Testis (tissue), 2 donors: ENCODE measurements at regions not wholly inside any gene's neighbourhood (a gene's known extent, or its start where the extent isn't known, plus 50 kb on each side); places are given as distances from the start of the nearest gene placed in this dataset.
"Not testable (repeated sequence)": the region's sequence is repeated elsewhere in the genome, so short reads cannot be mapped to it uniquely, and the experiment has no call there.

Source experiments
- DNase-seq: peaks from one replicate; pipeline ENCODE4 v3.0.0-alpha.2; 2019
- H3K27ac ChIP-seq, 2 donors: fragments of 200-600 bp; sonication (generic); one replicate each; pipeline ENCODE4 v1.5.1; 2019
- H3K27me3 ChIP-seq: fragments of 200-600 bp; sonication (generic); one replicate; pipeline ENCODE4 v1.5.1; 2019
- H3K36me3 ChIP-seq: fragments of 200-600 bp; sonication (generic); one replicate; pipeline ENCODE4 v1.5.1; 2017; ENCODE audit warnings: low read depth; ENCODE audit errors: missing control alignments
- H3K4me1 ChIP-seq: fragments of 200-600 bp; sonication (generic); one replicate; pipeline ENCODE4 v1.5.1; 2019
- H3K4me3 ChIP-seq, 2 donors: fragments of 200-600 bp; sonication (generic); one replicate each; pipeline ENCODE4 v1.5.1; 2017 to 2019
- H3K9me3 ChIP-seq: fragments of 200-600 bp; sonication (generic); one replicate; pipeline ENCODE4 v1.5.1; 2017
- POLR2A ChIP-seq: fragments of 450-650 bp; IDR thresholded peaks from one replicate; pipeline ENCODE4 v1.6.1; 2017; ENCODE audit warnings: antibody characterized with exemption, mild to moderate bottlenecking, moderate library complexity
- WGBS, 2 donors: methylation state at CpG; one replicate each; pipeline ENCODE4 v1.1.5; 2018; 5-methylcytosine and 5-hydroxymethylcytosine counted together
- intact Hi-C: fragments of 100-400 bp; cut with DNase I; formaldehyde crosslinking; loops from one replicate; pipeline ENCODE4 v1.15.1; 2023; ENCODE audit warnings: low total_unique reads
- TF ChIP-seq, protein P1 (sequence below), 3 experiments: fragments of 450-650 bp in 2 of 3; fragments of 200-600 bp in 1 of 3; sonication (generic) in 1 of 3; IDR thresholded peaks; one replicate each; pipeline ENCODE4 v1.5.1; 2016 to 2019; ENCODE audit warnings: antibody characterized with exemption in 3 of 3, mild to moderate bottlenecking in 2 of 3, moderate library complexity in 1 of 3

DNA sequence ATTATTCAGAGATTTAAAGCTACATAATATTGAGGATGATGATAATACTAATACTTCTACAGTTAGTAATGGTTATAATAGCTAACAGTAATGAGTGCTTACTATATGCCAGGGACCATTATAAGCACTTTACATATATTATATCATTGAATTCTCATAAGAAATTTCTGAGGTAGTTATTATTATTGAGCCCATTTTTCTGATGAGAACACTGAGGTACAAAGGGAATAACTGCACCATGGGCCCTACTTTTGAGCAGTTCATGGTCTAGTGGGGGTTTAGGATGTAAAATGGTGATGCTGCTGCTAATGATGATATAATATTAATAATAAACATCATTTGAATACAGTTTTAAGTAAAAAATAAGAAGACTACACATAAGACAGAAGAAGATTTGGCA lies 64.2 kb upstream of the SPDL1 start:
- DNase-seq, result no peak
- no peak for TF ChIP-seq POLR2A
- TF ChIP-seq, protein P1, sequence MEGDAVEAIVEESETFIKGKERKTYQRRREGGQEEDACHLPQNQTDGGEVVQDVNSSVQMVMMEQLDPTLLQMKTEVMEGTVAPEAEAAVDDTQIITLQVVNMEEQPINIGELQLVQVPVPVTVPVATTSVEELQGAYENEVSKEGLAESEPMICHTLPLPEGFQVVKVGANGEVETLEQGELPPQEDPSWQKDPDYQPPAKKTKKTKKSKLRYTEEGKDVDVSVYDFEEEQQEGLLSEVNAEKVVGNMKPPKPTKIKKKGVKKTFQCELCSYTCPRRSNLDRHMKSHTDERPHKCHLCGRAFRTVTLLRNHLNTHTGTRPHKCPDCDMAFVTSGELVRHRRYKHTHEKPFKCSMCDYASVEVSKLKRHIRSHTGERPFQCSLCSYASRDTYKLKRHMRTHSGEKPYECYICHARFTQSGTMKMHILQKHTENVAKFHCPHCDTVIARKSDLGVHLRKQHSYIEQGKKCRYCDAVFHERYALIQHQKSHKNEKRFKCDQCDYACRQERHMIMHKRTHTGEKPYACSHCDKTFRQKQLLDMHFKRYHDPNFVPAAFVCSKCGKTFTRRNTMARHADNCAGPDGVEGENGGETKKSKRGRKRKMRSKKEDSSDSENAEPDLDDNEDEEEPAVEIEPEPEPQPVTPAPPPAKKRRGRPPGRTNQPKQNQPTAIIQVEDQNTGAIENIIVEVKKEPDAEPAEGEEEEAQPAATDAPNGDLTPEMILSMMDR (IDR thresholded peaks at IDR 0.05), result no peak
- Histone ChIP-seq H3K4me3 (no peak overlapping the region), H3K9me3 (no peaks in the 10 kb centered on the region), H3K36me3 (no peaks in the 10 kb centered on the region), H3K4me1 (no peaks in the 10 kb centered on the region), H3K27ac (no peak overlapping the region), H3K27me3 (no peaks in the 10 kb centered on the region)
- intact Hi-C loops, result no loop called here

DNA sequence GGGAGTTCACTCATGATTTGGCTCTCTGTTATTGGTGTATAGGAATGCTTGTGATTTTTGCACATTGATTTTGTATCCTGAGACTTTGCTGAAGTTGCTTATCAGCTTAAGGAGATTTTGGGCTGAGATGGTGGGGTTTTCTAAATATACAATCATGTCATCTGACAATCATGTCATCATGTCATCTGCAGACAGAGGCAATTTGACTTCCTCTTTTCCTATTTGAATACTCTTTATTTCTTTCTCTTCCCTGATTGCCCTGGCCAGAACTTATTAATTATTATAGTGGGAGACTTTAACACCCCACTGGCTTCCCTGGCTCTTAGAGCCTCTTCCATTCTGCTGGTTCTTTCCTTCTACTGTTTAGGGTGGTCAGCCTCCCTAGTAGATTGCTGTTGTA lies 64.8 kb upstream of the SPDL1 start:
- not testable (repeated sequence) for H3K4me3 ChIP-seq, H3K36me3 ChIP-seq

DNA sequence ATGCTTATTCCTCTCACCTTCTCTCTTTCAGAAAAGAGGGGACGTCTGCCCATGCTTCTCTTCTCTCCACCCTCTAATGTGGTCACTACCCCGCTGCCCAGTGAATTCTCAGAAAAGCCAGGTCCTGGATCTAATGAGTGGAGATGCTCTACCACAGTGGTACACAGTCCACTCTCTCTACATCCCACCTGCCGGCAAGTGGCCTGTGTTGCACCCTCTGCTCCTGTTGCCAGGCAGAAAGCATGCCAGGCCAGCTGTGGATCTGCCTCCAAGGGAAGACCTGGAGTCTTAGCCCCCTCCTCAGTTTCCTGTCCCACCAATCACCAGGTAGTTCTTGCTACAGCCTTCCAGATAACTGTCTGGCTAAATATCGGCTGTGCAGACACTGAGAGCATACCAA lies 71.2 kb upstream of the SPDL1 start:
- Histone ChIP-seq H3K27me3 (no peaks in the 10 kb centered on the region), H3K4me3 (no peak overlapping the region), H3K27ac (no peak overlapping the region), H3K36me3 (no peaks in the 10 kb centered on the region), H3K9me3 (no peaks in the 10 kb centered on the region), H3K4me1 (no peaks in the 10 kb centered on the region)
- TF ChIP-seq, protein P1 (IDR thresholded peaks at IDR 0.05), result no peak
- no peak for TF ChIP-seq POLR2A
- intact Hi-C loops, result no loop called here
- 83 to 88% methylated on average over 3 to 4 of the region's 4 CpGs for WGBS, 2 donors
- no peak for DNase-seq

More for the DNA sequence above, 64.8 kb upstream of the SPDL1 start:
- H3K27me3 ChIP-seq, intact Hi-C loops, H3K9me3 ChIP-seq, DNase-seq, H3K27ac ChIP-seq, H3K4me1 ChIP-seq: not testable (repeated sequence)

DNA sequence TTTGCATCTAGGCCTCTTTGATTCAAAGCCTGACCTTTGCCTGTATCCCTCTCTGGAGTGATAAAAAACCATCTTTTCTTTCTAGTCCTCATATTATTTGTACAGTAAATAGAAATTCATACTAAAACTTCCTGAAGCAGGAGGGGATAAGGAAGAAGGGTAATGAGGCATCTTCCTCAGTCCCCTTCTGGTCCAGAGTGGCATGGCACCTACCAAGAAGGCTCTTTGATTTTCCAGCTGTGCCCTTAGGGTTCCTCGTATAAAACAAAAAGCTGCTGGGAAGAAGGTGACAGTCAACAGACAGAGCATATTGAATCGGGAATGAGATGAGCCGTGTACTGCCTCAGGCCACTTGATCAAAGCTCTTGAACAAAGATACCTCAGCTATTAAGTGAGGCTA lies 71.9 kb upstream of the SPDL1 start:
- no peak overlapping the region for H3K27ac ChIP-seq
- no peak overlapping the region for H3K4me3 ChIP-seq
- no peaks in the 10 kb centered on the region for H3K4me1 ChIP-seq
- no peak for TF ChIP-seq POLR2A
- TF ChIP-seq, protein P1 (IDR thresholded peaks at IDR 0.05), result peak in 1 of 3 experiments; percentile 15
- H3K27me3 ChIP-seq, result no peaks in the 10 kb centered on the region
- WGBS, 2 donors, result 58 to 70% methylated on average over 3 of the region's 3 CpGs
- intact Hi-C loops, result no loop called here
- H3K36me3 ChIP-seq, result no peaks in the 10 kb centered on the region
- H3K9me3 ChIP-seq, result no peaks in the 10 kb centered on the region
- no peak for DNase-seq

DNA sequence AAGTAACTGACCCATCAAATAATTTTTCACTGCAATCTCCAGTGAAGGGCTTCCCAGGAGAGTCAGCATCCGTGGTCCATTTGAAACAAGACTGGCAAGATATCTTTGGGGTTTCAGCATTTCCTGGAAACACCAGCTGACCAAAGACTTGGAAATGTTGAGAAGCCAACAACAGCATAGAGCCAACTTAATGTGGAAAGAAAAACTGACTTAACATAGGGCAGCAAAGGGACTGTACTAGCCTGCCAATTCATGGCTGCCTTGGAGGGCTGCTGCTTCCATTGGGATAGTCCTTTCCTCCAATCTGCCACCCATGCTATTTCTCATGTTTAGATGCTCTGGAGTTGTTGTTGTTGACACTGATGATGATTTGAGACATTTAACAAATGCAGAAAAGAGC lies 76.5 kb upstream of the SPDL1 start:
- TF ChIP-seq, protein P1 (IDR thresholded peaks at IDR 0.05), result no peak
- TF ChIP-seq POLR2A, result no peak
- no peak for DNase-seq

More for the DNA sequence above, 76.5 kb upstream of the SPDL1 start:
- no peaks in the 10 kb centered on the region for H3K36me3 ChIP-seq
- H3K4me3 ChIP-seq, result no peak overlapping the region
- H3K27me3 ChIP-seq, result no peaks in the 10 kb centered on the region
- intact Hi-C loops, result no loop called here
- H3K4me1 ChIP-seq, result no peaks in the 10 kb centered on the region
- H3K27ac ChIP-seq, result no peak overlapping the region
- no peaks in the 10 kb centered on the region for H3K9me3 ChIP-seq
- 78 to 83% methylated on average over 1 of the region's 1 CpG for WGBS, 2 donors
